H9 (cell line): ENCODE measurements at regions not wholly inside any gene's neighbourhood (a gene's known extent, or its start where the extent isn't known, plus 50 kb on each side); places are given as distances from the start of the nearest gene placed in this dataset.

Source experiments
- DNase-seq: peaks from one replicate; pipeline ENCODE4 v3.0.0-alpha.2; 2017
- H2AFZ ChIP-seq: one replicate; pipeline ENCODE4 v1.6.1; 2013; ENCODE audit warnings: mild to moderate bottlenecking, low read length, control low read depth, moderate library complexity
- H2AK5ac ChIP-seq: 2 replicates; pipeline ENCODE4 v1.6.1; 2013; ENCODE audit warnings: low read length, control low read depth, mixed read lengths; ENCODE audit not compliant: insufficient read length
- H2BK120ac ChIP-seq: one replicate; pipeline ENCODE4 v1.6.1; 2013; ENCODE audit warnings: low read depth, mild to moderate bottlenecking, low read length, control low read depth, inconsistent platforms; ENCODE audit not compliant: poor library complexity, severe bottlenecking
- H2BK12ac ChIP-seq: 2 replicates; pipeline ENCODE4 v1.6.1; 2013; ENCODE audit warnings: low read length, control low read depth, mixed read lengths, low read depth; ENCODE audit not compliant: insufficient read length
- H2BK15ac ChIP-seq: 2 replicates; pipeline ENCODE4 v1.6.1; 2013; ENCODE audit warnings: low read depth, low read length, control low read depth
- H2BK20ac ChIP-seq: one replicate; pipeline ENCODE4 v1.6.1; 2013; ENCODE audit warnings: low read depth, mild to moderate bottlenecking, low read length, control low read depth, inconsistent platforms; ENCODE audit not compliant: poor library complexity, severe bottlenecking
- H2BK5ac ChIP-seq: 2 replicates; pipeline ENCODE4 v1.6.1; 2013; ENCODE audit warnings: low read length, control low read depth, mixed read lengths; ENCODE audit not compliant: insufficient read length
- H3K14ac ChIP-seq: 2 replicates; pipeline ENCODE4 v1.6.1; 2013; ENCODE audit warnings: low read length, control low read depth; ENCODE audit not compliant: insufficient read depth
- H3K18ac ChIP-seq: 2 replicates; pipeline ENCODE4 v1.6.1; 2013; ENCODE audit warnings: low read depth, mild to moderate bottlenecking, mixed read lengths, low read length, control low read depth; ENCODE audit not compliant: insufficient read length
- H3K23ac ChIP-seq: 2 replicates; pipeline ENCODE4 v1.6.1; 2013; ENCODE audit warnings: low read length, control low read depth, mixed read lengths, low read depth; ENCODE audit not compliant: insufficient read length
- H3K23me2 ChIP-seq: 2 replicates; pipeline ENCODE4 v1.6.1; 2013; ENCODE audit warnings: low read depth, mild to moderate bottlenecking, mixed read lengths, low read length, control low read depth; ENCODE audit not compliant: insufficient read length, poor library complexity, severe bottlenecking
- H3K27ac ChIP-seq: 2 replicates; pipeline ENCODE4 v1.5.1; 2013; ENCODE audit warnings: low read length, control low read depth, mixed read lengths, low read depth; ENCODE audit not compliant: insufficient read length
- H3K27me3 ChIP-seq: 2 replicates; pipeline ENCODE4 v1.6.1; 2013; ENCODE audit warnings: low read length, control low read depth, inconsistent platforms; ENCODE audit not compliant: insufficient read depth
- H3K4ac ChIP-seq: 2 replicates; pipeline ENCODE4 v1.6.1; 2013; ENCODE audit warnings: low read depth, mild to moderate bottlenecking, control low read depth, inconsistent platforms, low read length, moderate library complexity
- H3K4me1 ChIP-seq: 2 replicates; pipeline ENCODE4 v1.6.1; 2013; ENCODE audit warnings: low read length, control low read depth, inconsistent platforms; ENCODE audit not compliant: insufficient read depth
- H3K4me2 ChIP-seq: 2 replicates; pipeline ENCODE4 v1.6.1; 2013; ENCODE audit warnings: low read length, control low read depth, mixed read lengths; ENCODE audit not compliant: insufficient read length, insufficient read depth
- H3K56ac ChIP-seq: 2 replicates; pipeline ENCODE4 v1.6.1; 2013; ENCODE audit warnings: low read depth, mild to moderate bottlenecking, mixed read lengths, low read length, control low read depth; ENCODE audit not compliant: insufficient read length
- H3K79me1 ChIP-seq: 2 replicates; pipeline ENCODE4 v1.6.1; 2013; ENCODE audit warnings: low read depth, mild to moderate bottlenecking, moderate library complexity, low read length, control low read depth, inconsistent platforms; ENCODE audit not compliant: insufficient read depth, poor library complexity, severe bottlenecking
- H3K79me2 ChIP-seq: 2 replicates; pipeline ENCODE4 v1.6.1; 2013; ENCODE audit warnings: low read length, control low read depth, inconsistent platforms; ENCODE audit not compliant: insufficient read depth
- H3K9ac ChIP-seq: 2 replicates; pipeline ENCODE4 v1.6.1; 2013; ENCODE audit warnings: low read length, control low read depth, mixed read lengths; ENCODE audit not compliant: insufficient read length; ENCODE audit errors: extremely low read depth
- H3K9me3 ChIP-seq: one replicate; pipeline ENCODE4 v1.6.1; 2013; ENCODE audit warnings: low read depth, low read length, inconsistent platforms; ENCODE audit not compliant: control insufficient read depth
- H3T11ph ChIP-seq: one replicate; pipeline ENCODE4 v1.6.1; 2013; ENCODE audit warnings: mild to moderate bottlenecking, low read length, control low read depth, inconsistent platforms
- H4K20me1 ChIP-seq: one replicate; pipeline ENCODE4 v1.6.1; 2013; ENCODE audit not compliant: control insufficient read depth, insufficient read length, insufficient read depth
- H4K5ac ChIP-seq: 2 replicates; pipeline ENCODE4 v1.6.1; 2013; ENCODE audit warnings: low read depth, mild to moderate bottlenecking, mixed read lengths, low read length, control low read depth; ENCODE audit not compliant: insufficient read length
- H4K8ac ChIP-seq: replicated peaks from 2 replicates; pipeline ENCODE4 v1.6.1; 2013; ENCODE audit warnings: low read length, control low read depth, mixed read lengths, low read depth; ENCODE audit not compliant: insufficient read length
- H4K91ac ChIP-seq: 2 replicates; pipeline ENCODE4 v1.6.1; 2013; ENCODE audit warnings: low read depth, mild to moderate bottlenecking, moderate library complexity, mixed read lengths, low read length, control low read depth; ENCODE audit not compliant: insufficient read length
- H3K27ac Mint-ChIP-seq, 3 experiments: 2 replicates in 2 of 3; 3 replicates in 1 of 3; pipeline ENCODE4 v1.8.0; 2020 to 2021; ENCODE audit warnings: mixed read lengths in 3 of 3, mild to moderate bottlenecking in 1 of 3, moderate library complexity in 1 of 3
- H3K27me3 Mint-ChIP-seq: 2 replicates; pipeline ENCODE4 v1.8.0; 2021; ENCODE audit warnings: low read depth, mild to moderate bottlenecking, moderate library complexity, mixed read lengths
- H3K36me3 Mint-ChIP-seq, 3 experiments: 2 replicates in 2 of 3; 3 replicates in 1 of 3; pipeline ENCODE4 v1.8.0; 2020 to 2021; ENCODE audit warnings: low read depth in 3 of 3, mixed read lengths in 3 of 3; ENCODE audit not compliant: insufficient read depth in 1 of 3
- H3K4me1 Mint-ChIP-seq, 2 experiments: 2 replicates each; pipeline ENCODE4 v1.8.0; 2020; ENCODE audit warnings: mixed read lengths in 2 of 2
- H3K4me3 Mint-ChIP-seq, 2 experiments: 2 replicates in 1 of 2; 3 replicates in 1 of 2; pipeline ENCODE4 v1.8.0; 2020 to 2021; ENCODE audit warnings: mild to moderate bottlenecking in 2 of 2, mixed read lengths in 2 of 2, moderate library complexity in 1 of 2
- H3K9me3 Mint-ChIP-seq, 2 experiments: 2 replicates in 1 of 2; 3 replicates in 1 of 2; pipeline ENCODE4 v1.8.0; 2020; ENCODE audit warnings: mild to moderate bottlenecking in 2 of 2, mixed read lengths in 2 of 2, moderate library complexity in 1 of 2
- CTCF ChIP-seq: fragments of 200-600 bp; sonication (generic); conservative IDR thresholded peaks from 3 replicates; pipeline ENCODE4 v1.8.0; 2021; ENCODE audit warnings: antibody characterized with exemption, mild to moderate bottlenecking
- WGBS: extraction: QIAGEN DNeasy Blood & Tissue Kit; methylation state at CpG from one replicate; pipeline ENCODE4 v1.1.7; 2013; ENCODE audit warnings: missing lambda C conversion rate, low lambda C conversion rate, mixed read lengths; ENCODE audit not compliant: insufficient read length; ENCODE audit errors: extremely low coverage; 5-methylcytosine and 5-hydroxymethylcytosine counted together

- peaks cover 0 to 4% of the 10 kb centered on the region in 2 experiments; a peak in 3 of 5 replicates for H3K9me3 Mint-ChIP-seq
- Histone ChIP-seq H3K23me2 (no peaks in the 10 kb centered on the region), H2AK5ac (no peak overlapping the region), H2BK12ac (no peak overlapping the region), H4K8ac (no peak overlapping the region), H3K27me3 (no peaks in the 10 kb centered on the region), H3K79me2 (no peaks in the 10 kb centered on the region), H2BK20ac (no peak overlapping the region), H3K14ac (no peak overlapping the region), H3K27ac (no peak overlapping the region), H3K18ac (no peak overlapping the region), H4K5ac (no peak overlapping the region), H3K56ac (no peak overlapping the region), H2BK15ac (no peak overlapping the region), H3K23ac (no peak overlapping the region), H3K9me3 (no peaks in the 10 kb centered on the region), H3K4me2 (no peak overlapping the region), H3K4me1 (no peaks in the 10 kb centered on the region), H3K4ac (no peak overlapping the region), H2AFZ (no peak overlapping the region), H2BK120ac (no peak overlapping the region), H3K79me1 (no peaks in the 10 kb centered on the region), H3K9ac (no peak overlapping the region), H4K20me1 (no peaks in the 10 kb centered on the region), H3T11ph (no peak overlapping the region), H4K91ac (no peak overlapping the region), H2BK5ac (no peak overlapping the region)
- no peak for DNase-seq
- TF ChIP-seq CTCF = no peak
- WGBS = no CpG with 5 or more reads among the region's 1 CpG
- no peak overlapping the region for H3K27ac Mint-ChIP-seq
- no peaks in the 10 kb centered on the region for H3K27me3 Mint-ChIP-seq
- H3K4me1 Mint-ChIP-seq = peaks cover 0 to 2% of the 10 kb centered on the region in 2 experiments; a peak in 1 of 4 replicates
- peaks cover 0 to 5% (median 0%) of the 10 kb centered on the region in 3 experiments; a peak in 2 of 7 replicates for H3K36me3 Mint-ChIP-seq
- H3K4me3 Mint-ChIP-seq = no peak overlapping the region
These were observed 837.7 kb downstream of the FSCB start for GRCh38 chr14:43669355-43669754.
